ENCODE measurements at regions not wholly inside any gene's neighbourhood (a gene's known extent, or its start where the extent isn't known, plus 50 kb on each side); places are given as distances from the start of the nearest gene placed in this dataset.

GRCh38 chr10:84891631-84892030 is 563.2 kb downstream of the CCSER2 start:
- no peak overlapping the region for H3K27ac Mint-ChIP-seq
- H3K9me3 Mint-ChIP-seq: peaks cover 5% of the 10 kb centered on the region
- no peaks in the 10 kb centered on the region for H3K36me3 Mint-ChIP-seq (ENCODE audit: low read depth)
- H3K27me3 Mint-ChIP-seq (ENCODE audit: low read depth): no peaks in the 10 kb centered on the region
- TF ChIP-seq, protein P1, sequence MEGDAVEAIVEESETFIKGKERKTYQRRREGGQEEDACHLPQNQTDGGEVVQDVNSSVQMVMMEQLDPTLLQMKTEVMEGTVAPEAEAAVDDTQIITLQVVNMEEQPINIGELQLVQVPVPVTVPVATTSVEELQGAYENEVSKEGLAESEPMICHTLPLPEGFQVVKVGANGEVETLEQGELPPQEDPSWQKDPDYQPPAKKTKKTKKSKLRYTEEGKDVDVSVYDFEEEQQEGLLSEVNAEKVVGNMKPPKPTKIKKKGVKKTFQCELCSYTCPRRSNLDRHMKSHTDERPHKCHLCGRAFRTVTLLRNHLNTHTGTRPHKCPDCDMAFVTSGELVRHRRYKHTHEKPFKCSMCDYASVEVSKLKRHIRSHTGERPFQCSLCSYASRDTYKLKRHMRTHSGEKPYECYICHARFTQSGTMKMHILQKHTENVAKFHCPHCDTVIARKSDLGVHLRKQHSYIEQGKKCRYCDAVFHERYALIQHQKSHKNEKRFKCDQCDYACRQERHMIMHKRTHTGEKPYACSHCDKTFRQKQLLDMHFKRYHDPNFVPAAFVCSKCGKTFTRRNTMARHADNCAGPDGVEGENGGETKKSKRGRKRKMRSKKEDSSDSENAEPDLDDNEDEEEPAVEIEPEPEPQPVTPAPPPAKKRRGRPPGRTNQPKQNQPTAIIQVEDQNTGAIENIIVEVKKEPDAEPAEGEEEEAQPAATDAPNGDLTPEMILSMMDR (IDR thresholded peaks at IDR 0.05; ENCODE audit: unreplicated experiment in 3 of 3): no peak
- no peak overlapping the region for H3K4me3 Mint-ChIP-seq
- no peaks in the 10 kb centered on the region for H3K4me1 Mint-ChIP-seq

GRCh38 chr10:84895541-84895940 is 567.2 kb downstream of the CCSER2 start:
- TF ChIP-seq, protein P1 (IDR thresholded peaks at IDR 0.05; ENCODE audit: unreplicated experiment in 3 of 3): no peak
- Mint-ChIP-seq H3K27ac (no peak overlapping the region), H3K36me3 (ENCODE audit: low read depth) (no peaks in the 10 kb centered on the region), H3K4me3 (no peak overlapping the region), H3K4me1 (no peaks in the 10 kb centered on the region), H3K9me3 (no peaks in the 10 kb centered on the region), H3K27me3 (ENCODE audit: low read depth) (peaks cover 2% of the 10 kb centered on the region)

- H3K4me1 Mint-ChIP-seq: no peaks in the 10 kb centered on the region
- H3K27ac Mint-ChIP-seq: no peak overlapping the region
- H3K9me3 Mint-ChIP-seq: no peaks in the 10 kb centered on the region
- H3K27me3 Mint-ChIP-seq (ENCODE audit: low read depth): peaks cover 4% of the 10 kb centered on the region
- no peaks in the 10 kb centered on the region for H3K36me3 Mint-ChIP-seq (ENCODE audit: low read depth)
- H3K4me3 Mint-ChIP-seq: no peak overlapping the region
- TF ChIP-seq, protein P1 (IDR thresholded peaks at IDR 0.05; ENCODE audit: unreplicated experiment in 3 of 3): no peak
Observed at GRCh38 chr10:84896909-84897308, 568.5 kb downstream of the CCSER2 start.

GRCh38 chr10:84899268-84899667 is 570.9 kb downstream of the CCSER2 start:
- peaks cover 10% of the 10 kb centered on the region for H3K4me1 Mint-ChIP-seq
- no peaks in the 10 kb centered on the region for H3K9me3 Mint-ChIP-seq
- no peak overlapping the region for H3K4me3 Mint-ChIP-seq
- H3K27ac Mint-ChIP-seq: no peak overlapping the region
- H3K27me3 Mint-ChIP-seq (ENCODE audit: low read depth): peaks cover 11% of the 10 kb centered on the region
- no peaks in the 10 kb centered on the region for H3K36me3 Mint-ChIP-seq (ENCODE audit: low read depth)
- TF ChIP-seq, protein P1 (IDR thresholded peaks at IDR 0.05; ENCODE audit: unreplicated experiment in 3 of 3): no peak

DNA sequence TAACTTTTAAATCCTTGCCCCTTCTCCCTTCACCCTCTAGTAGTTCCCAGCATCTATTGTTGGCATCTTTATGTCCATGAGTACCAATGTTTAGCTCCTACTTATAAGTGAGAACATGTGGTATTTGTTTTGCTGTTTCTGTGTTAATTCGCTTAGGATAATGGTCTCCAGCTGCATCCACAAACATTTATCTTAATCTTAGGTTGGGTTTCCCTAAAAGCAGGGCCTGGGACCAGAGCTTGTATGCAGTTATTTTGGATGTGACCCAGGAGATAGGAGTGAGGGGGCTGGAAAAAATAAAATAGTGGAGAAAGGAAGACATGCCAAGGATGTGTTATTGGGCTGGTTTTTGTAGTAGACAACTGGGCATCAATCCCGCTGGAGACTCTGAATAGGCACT is 571.8 kb downstream of the CCSER2 start:
- no peaks in the 10 kb centered on the region for H3K9me3 Mint-ChIP-seq
- peaks cover 11% of the 10 kb centered on the region for H3K27me3 Mint-ChIP-seq (ENCODE audit: low read depth)
- no peaks in the 10 kb centered on the region for H3K36me3 Mint-ChIP-seq (ENCODE audit: low read depth)
- no peak overlapping the region for H3K27ac Mint-ChIP-seq
- H3K4me3 Mint-ChIP-seq: no peak overlapping the region
- H3K4me1 Mint-ChIP-seq: peaks cover 10% of the 10 kb centered on the region
- TF ChIP-seq, protein P1 (IDR thresholded peaks at IDR 0.05; ENCODE audit: unreplicated experiment in 3 of 3): no peak

DNA sequence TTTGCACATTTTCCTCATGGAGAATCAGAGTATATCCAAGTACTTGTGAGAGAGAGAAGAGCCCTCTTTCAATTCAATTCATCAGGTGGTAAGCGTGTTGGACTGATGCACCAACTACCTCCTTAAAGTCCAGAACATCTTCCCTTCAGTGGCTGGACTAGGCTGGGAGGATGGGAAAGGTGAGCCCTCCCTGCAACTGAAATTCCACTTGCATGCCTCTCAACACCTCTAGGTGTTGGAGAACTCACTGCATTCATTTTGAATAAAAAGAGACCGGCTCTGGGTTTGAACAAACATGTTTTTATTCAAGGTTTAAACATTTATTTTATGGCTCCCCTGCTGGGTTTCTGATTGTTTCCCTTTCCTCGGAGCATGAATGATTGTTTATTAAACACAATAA is 573.5 kb downstream of the CCSER2 start:
- Mint-ChIP-seq H3K27ac (no peak overlapping the region), H3K27me3 (ENCODE audit: low read depth) (peaks cover 11% of the 10 kb centered on the region), H3K4me3 (no peak overlapping the region), H3K4me1 (peaks cover 20% of the 10 kb centered on the region), H3K9me3 (no peaks in the 10 kb centered on the region), H3K36me3 (ENCODE audit: low read depth) (no peaks in the 10 kb centered on the region)
- TF ChIP-seq, protein P1 (IDR thresholded peaks at IDR 0.05; ENCODE audit: unreplicated experiment in 3 of 3): no peak
